ENCODE measurements at regions not wholly inside any gene's neighbourhood (a gene's known extent, or its start where the extent isn't known, plus 50 kb on each side); places are given as distances from the start of the nearest gene placed in this dataset.

GRCh38 chr4:100804576-100805360 lies 286.9 kb upstream of the EMCN start (continued):
- TF ChIP-seq, protein P1, sequence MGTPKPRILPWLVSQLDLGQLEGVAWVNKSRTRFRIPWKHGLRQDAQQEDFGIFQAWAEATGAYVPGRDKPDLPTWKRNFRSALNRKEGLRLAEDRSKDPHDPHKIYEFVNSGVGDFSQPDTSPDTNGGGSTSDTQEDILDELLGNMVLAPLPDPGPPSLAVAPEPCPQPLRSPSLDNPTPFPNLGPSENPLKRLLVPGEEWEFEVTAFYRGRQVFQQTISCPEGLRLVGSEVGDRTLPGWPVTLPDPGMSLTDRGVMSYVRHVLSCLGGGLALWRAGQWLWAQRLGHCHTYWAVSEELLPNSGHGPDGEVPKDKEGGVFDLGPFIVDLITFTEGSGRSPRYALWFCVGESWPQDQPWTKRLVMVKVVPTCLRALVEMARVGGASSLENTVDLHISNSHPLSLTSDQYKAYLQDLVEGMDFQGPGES (IDR thresholded peaks at IDR 0.05; ENCODE audit: low read depth, low read length): no peak
- no peak for TF ChIP-seq RXRA (IDR thresholded peaks at IDR 0.05; ENCODE audit: borderline replicate concordance, low read depth)
- no peak for TF ChIP-seq ZBTB33 (IDR thresholded peaks at IDR 0.05; ENCODE audit: borderline replicate concordance, low read depth)
- TF ChIP-seq, protein P2, sequence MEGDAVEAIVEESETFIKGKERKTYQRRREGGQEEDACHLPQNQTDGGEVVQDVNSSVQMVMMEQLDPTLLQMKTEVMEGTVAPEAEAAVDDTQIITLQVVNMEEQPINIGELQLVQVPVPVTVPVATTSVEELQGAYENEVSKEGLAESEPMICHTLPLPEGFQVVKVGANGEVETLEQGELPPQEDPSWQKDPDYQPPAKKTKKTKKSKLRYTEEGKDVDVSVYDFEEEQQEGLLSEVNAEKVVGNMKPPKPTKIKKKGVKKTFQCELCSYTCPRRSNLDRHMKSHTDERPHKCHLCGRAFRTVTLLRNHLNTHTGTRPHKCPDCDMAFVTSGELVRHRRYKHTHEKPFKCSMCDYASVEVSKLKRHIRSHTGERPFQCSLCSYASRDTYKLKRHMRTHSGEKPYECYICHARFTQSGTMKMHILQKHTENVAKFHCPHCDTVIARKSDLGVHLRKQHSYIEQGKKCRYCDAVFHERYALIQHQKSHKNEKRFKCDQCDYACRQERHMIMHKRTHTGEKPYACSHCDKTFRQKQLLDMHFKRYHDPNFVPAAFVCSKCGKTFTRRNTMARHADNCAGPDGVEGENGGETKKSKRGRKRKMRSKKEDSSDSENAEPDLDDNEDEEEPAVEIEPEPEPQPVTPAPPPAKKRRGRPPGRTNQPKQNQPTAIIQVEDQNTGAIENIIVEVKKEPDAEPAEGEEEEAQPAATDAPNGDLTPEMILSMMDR (IDR thresholded peaks at IDR 0.05): no peak
- TF ChIP-seq RFX5 (IDR thresholded peaks at IDR 0.05; ENCODE audit: low read length): no peak
- TF ChIP-seq FOXJ3 (CRISPR knock-in tag; IDR thresholded peaks at IDR 0.05): no peak

DNA sequence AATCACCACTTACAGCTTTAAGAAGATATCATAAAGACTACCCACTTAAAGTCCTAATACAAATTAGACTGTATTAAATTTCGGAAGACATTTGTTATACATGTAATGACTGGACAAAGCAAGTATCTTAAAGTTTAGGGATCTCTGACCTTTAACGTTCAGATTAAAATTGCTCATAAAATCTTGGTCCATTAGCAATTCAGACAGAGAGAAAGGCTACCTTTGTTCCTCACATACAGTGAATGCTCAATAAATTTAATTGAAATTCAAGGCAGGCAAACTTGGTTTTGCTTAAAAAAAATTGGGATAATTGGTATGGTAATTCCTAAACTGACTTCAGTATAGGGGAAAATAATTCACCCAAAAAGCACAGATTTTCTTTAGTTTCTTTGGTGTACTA lies 285.9 kb upstream of the EMCN start:
- H3K4me3 ChIP-seq (ENCODE audit: low read depth in 2 of 2, low read length in 1 of 2): no peak overlapping the region
- peaks cover 0 to 2% of the 10 kb centered on the region in 2 experiments; a peak in 2 of 4 replicates for H3K4me1 ChIP-seq (ENCODE audit: control insufficient read depth in 1 of 2, insufficient read depth in 2 of 2, low read depth in 1 of 2, low read length in 1 of 2)
- POLR2A ChIA-PET: no interaction called here
- 98% methylated on average over 2 of the region's 2 CpGs for WGBS (ENCODE audit: low lambda C conversion rate)
- no peaks in the 10 kb centered on the region for H3F3A ChIP-seq (replicated peaks; ENCODE audit: insufficient read depth)
- H3K36me3 ChIP-seq (replicated peaks in 1 of 2; ENCODE audit: control insufficient read depth in 1 of 2, insufficient read depth in 2 of 2, low read length in 1 of 2): no peaks in the 10 kb centered on the region
- H2AFZ ChIP-seq (ENCODE audit: low read depth): no peak overlapping the region
- no peak overlapping the region for H3K27ac ChIP-seq (ENCODE audit: low read depth in 2 of 2, low read length in 1 of 2)
- H3K9me3 ChIP-seq: no peaks in the 10 kb centered on the region
- TF ChIP-seq MXI1 (IDR thresholded peaks at IDR 0.05; ENCODE audit: low read depth, low read length) (no peak), RCOR1 (IDR thresholded peaks at IDR 0.05; ENCODE audit: low read length) (no peak), YY1 (IDR thresholded peaks at IDR 0.05; ENCODE audit: low read depth) (no peak), TAF1 (IDR thresholded peaks at IDR 0.05; ENCODE audit: borderline replicate concordance, low read depth, low read length) (no peak), FOXM1 (IDR thresholded peaks at IDR 0.05; ENCODE audit: low read depth) (no peak), EZH2phosphoT487 (IDR thresholded peaks at IDR 0.05; ENCODE audit: borderline replicate concordance, low read depth) (no peak), NFIC (IDR thresholded peaks at IDR 0.05; ENCODE audit: borderline replicate concordance) (no peak), CHD2 (IDR thresholded peaks at IDR 0.05; ENCODE audit: low read length, partially characterized antibody) (no peak), GABPA (IDR thresholded peaks at IDR 0.05; ENCODE audit: low read depth) (no peak)
- TF ChIP-seq, protein P3, sequence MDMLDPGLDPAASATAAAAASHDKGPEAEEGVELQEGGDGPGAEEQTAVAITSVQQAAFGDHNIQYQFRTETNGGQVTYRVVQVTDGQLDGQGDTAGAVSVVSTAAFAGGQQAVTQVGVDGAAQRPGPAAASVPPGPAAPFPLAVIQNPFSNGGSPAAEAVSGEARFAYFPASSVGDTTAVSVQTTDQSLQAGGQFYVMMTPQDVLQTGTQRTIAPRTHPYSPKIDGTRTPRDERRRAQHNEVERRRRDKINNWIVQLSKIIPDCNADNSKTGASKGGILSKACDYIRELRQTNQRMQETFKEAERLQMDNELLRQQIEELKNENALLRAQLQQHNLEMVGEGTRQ (IDR thresholded peaks at IDR 0.05; ENCODE audit: borderline replicate concordance, low read depth, low read length): no peak
- TF ChIP-seq, protein P4, sequence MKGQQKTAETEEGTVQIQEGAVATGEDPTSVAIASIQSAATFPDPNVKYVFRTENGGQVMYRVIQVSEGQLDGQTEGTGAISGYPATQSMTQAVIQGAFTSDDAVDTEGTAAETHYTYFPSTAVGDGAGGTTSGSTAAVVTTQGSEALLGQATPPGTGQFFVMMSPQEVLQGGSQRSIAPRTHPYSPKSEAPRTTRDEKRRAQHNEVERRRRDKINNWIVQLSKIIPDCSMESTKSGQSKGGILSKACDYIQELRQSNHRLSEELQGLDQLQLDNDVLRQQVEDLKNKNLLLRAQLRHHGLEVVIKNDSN (IDR thresholded peaks at IDR 0.05; ENCODE audit: borderline replicate concordance, low read depth): no peak
- no peak overlapping the region for H3K4me2 ChIP-seq
- H3K79me2 ChIP-seq (ENCODE audit: insufficient read depth): no peaks in the 10 kb centered on the region
- H3K9ac ChIP-seq: no peak overlapping the region
- H3K9me2 ChIP-seq: no peaks in the 10 kb centered on the region
- CTCF ChIA-PET: interaction anchor here (0.7 to 1.4 kb wide), 2 partner anchors 711 to 1632 kb away, joined by 3 read pairs; no protein-coding TSS in a partner anchor
- DNase-seq: no peak
- no peaks in the 10 kb centered on the region for H3K27me3 ChIP-seq (ENCODE audit: insufficient read depth)
- no peaks in the 10 kb centered on the region for H4K20me1 ChIP-seq (ENCODE audit: insufficient read depth)

Measured in SK-N-SH (cell line).